Stimulated activated CD4-positive, alpha-beta T cell treated with anti-CD3 and anti-CD28 coated beads, Interleukin-12 subunit alpha, Interleukin-12 subunit beta, amount 100 ng/mL, for 24 hours (primary cell): ENCODE measurements at regions not wholly inside any gene's neighbourhood (a gene's known extent, or its start where the extent isn't known, plus 50 kb on each side); places are given as distances from the start of the nearest gene placed in this dataset.
"Not testable (repeated sequence)": the region's sequence is repeated elsewhere in the genome, so short reads cannot be mapped to it uniquely, and the experiment has no call there.

Source experiments
- DNase-seq, 2 experiments: peaks; one replicate each; pipeline ENCODE4 v3.0.0-alpha.2; 2020; ENCODE audit warnings: low read depth in 2 of 2

DNA sequence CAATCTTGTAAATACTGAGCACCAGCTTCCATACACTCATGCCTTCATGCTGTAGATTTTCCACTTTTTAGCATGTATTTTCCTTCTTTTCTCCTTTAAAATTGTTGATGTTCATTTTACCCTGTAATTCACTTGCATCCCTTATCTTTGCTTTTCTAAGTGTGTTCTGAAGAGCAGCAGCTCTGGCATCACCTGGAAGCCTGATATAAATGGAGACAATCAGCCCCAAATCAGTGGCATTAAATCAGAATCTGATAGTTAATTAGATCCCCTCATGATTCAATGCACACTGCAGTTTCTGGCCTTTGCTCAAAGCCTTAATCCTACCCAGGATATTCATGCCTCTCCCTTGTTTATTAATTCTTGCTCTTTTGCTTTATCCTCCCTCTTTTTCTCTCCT, 942.4 kb downstream of the XPNPEP1 start:
- DNase-seq, result no peak

GRCh38 chr10:108975459-108976058, 947.8 kb downstream of the XPNPEP1 start:
- no peak for DNase-seq

DNA sequence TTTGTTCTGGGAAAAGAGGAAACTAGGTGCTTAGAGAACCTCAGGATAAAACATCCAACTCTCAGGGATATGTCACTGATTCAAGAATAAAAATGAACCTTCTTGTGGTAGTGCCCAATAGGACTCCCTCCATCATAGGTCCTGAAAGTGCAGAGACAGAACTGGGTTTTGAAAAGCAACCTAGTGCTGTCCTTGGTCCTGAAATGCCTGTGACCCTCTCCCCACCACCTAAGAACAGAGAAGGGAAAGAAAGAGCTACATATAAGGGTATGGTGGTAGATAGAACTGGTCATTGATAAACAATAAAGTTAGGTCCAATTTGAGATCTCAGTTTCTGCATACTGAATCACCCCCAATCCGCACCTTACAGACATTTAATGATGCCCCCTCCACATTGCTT, 953.3 kb downstream of the XPNPEP1 start:
- DNase-seq, result no peak

DNA sequence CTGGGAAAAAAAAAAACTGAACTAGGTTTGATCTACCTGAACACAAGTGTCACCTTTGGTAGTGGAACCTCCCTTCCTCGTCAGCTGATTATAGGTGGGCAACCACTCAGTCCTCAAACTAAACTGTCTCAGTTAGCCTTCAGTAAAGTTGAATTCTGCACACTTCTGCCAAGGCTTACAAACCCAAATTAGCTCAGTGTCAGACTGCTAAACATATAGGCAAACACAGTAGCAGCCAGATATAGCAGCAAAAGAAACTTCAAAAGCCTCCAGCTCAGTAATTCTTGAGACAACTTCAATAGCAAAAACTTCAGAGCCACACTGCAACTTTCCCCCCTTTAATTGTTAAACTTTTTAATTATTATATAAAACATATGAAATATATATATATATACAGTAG, 956.9 kb downstream of the XPNPEP1 start:
- no peak for DNase-seq

DNA sequence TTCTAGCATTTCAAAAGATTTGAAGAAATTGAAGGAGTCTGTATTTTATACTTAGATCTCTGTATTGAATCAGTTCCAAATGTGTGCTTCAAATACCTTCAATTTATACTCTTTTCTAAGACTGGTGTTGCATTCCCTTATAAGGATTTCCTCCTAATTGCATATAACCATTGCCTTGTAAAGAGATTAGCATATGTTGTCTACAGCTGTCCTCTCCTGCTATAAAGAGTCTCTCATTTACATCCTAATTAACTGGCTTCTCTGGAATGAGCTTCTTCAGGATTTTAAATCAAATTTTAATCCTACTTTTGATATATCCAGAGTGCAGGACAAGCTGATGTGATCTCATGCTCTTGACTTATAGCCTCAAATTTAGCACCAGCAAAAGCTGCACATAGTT, 957.3 kb downstream of the XPNPEP1 start:
- DNase-seq, result no peak

DNA sequence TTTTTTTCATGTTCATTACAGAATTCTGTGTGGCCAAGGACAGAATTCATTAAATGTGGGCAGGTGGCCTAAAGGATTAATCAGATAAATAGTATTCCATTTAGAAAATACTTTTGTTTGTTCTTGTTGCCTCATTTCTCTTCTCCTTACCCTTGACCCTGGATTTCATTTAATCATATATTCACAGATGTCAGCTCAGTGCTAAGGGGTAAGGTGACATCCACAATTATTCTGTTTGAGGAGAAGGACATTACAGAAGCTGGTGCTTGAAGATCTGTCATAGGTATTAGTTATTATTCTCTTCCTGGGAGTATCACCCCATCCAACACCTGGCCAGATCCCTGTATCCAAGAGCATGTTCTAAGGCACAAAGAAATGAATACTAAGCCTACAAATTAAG, 961.1 kb downstream of the XPNPEP1 start:
- no peak for DNase-seq

DNA sequence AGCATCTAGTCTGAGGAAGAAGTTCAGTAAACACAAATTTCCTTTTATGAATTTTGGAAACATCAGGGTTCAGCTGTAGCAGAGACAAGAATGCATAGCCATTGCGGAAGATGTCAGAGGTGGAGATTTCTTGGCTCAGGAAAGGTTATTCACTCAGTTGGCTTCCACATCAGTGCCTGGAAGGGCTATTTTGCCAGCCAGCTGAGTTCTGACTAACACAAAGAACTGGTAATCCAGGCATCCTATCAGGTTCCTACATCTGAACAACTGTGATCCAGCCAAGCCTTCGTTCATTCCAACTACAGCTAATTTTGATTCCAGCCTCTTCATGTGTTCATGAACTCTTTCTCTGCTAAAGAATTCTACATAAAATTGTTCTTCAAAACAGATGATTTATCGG, 965.6 kb downstream of the XPNPEP1 start:
- no peak for DNase-seq

DNA sequence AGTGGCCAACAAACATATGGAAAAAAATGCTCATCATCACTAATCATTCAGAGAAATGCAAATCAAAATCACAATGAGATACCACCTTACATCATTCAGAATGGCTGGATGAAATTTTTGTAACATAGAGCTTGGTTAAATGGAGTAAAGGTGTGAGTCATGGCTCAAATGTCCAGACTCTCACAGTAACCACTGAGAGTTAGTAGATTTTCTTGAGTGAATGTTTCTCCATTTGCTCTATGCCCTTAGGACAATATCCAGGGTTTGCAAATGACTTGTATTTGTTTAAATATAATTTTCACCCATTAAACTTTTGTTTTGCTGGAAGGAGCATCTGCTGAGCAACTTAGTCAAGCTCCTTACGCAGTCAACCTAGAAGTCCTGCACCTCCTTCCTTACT, 967.2 kb downstream of the XPNPEP1 start:
- no peak for DNase-seq

DNA sequence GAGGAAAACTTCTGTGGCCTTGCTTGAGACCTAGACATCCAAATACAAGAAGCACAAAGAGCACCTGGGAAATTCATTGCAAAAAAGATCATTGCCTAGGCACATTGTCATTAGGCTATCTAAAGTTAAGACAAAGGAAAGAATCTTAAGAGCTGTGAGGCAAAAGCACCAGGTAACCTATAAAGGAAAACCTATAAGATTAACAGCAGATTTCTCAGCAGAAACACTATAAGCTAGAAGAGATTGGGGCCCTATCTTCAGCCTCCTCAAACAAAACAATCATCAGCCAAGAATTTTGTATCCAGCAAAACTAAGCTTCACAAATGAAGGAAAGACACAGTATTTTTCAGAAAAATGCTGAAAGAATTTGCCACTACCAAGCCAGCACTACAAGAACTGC, 1003.3 kb downstream of the XPNPEP1 start:
- not testable (repeated sequence) for DNase-seq

DNA sequence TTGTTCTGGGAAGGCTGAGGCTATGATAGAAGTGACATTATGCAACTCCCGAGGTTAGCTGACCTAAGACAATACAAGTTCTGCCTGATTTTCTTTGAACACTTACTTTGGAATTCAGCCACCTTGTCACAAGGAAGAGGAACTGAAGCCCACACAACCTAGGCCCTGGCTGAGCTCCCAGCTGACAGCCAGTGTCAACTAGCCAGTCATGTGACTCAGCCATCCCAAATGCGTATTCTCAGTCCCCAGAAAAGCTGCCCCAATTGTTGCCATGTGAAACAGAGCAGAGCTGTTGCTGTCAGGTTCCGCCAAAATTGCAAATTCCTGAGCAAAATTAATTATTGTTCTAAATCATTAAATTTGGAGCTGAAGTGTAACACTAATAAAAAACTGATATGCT, 1010.0 kb downstream of the XPNPEP1 start:
- no peak for DNase-seq

- no peak for DNase-seq
Observed at GRCh38 chr10:108911814-108912541, 1011.3 kb downstream of the XPNPEP1 start.

DNA sequence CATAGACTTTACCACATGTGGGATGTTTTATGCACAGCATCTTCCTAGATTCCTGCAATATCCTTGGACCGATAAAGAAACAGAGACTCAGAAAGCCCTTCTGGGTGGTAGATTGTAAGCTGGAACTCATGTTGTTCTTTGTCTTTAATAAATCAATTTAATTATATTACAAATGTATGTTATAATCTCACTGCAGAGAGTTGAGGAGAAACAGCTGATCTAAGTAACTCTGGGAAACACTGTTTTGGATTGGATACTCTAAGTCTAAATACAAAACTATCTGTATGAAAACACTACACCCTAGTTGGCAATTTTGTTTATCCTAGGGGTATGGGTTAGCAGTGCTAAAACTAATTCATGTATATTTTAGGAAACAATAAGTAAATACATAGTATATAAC, 1015.2 kb downstream of the XPNPEP1 start:
- DNase-seq, result no peak

DNA sequence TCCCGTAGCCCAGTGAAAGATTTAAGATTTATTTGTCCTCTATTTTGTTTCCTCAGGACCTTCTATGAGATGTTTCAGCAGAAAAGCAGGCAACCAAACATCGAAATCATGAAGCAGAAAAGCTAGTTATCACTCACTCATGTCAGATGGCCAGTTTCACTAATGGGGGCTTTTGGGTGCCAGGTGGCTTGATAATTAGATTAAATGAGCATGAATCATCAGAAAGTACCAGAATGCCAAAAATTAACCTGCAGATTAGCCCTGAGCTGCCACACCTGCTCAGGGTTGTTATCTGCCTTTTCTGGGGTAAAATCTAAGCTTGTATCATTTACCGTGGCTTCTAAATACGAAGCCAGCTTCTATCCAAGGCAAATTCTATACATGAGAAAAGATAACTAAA, 1017.5 kb downstream of the XPNPEP1 start:
- DNase-seq, result no peak

- DNase-seq, result no peak
Observed at GRCh38 chr10:108905171-108905570, 1018.1 kb downstream of the XPNPEP1 start.

GRCh38 chr10:108904163-108904838, 1019.0 kb downstream of the XPNPEP1 start:
- DNase-seq, result no peak

DNA sequence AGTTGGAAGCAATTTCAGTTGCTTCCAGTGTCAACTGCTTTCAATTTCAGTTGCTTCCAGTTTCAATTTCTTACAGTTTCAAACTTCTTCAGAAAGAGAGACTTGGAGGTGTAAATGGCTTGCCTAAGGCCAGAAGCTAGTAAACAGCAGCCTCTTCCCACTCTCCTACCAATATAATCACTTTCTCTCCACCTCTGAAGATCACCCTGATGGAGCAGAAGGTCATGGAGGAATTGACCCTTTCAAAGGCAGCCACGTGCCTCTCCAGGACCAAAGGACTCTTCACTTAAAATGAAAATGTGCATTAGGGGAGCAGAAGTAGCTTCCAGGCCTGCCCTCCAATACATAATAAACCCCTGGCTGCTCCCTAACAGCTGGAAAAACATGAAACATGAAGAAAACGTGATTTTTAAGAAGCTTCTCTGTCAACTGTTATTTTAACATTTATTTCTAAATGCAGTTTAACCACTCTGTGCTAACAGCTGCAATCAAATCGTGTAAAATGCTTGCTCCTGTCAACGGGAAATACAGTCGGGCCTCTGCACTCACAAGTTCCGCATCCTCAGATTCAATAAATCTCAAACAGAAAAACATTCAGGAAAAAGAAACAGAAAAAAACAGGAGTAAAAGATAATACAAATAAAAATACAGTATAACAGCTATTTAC, 1020.6 kb downstream of the XPNPEP1 start:
- no peak for DNase-seq

GRCh38 chr10:108901781-108902618, 1021.3 kb downstream of the XPNPEP1 start:
- no peak for DNase-seq

DNA sequence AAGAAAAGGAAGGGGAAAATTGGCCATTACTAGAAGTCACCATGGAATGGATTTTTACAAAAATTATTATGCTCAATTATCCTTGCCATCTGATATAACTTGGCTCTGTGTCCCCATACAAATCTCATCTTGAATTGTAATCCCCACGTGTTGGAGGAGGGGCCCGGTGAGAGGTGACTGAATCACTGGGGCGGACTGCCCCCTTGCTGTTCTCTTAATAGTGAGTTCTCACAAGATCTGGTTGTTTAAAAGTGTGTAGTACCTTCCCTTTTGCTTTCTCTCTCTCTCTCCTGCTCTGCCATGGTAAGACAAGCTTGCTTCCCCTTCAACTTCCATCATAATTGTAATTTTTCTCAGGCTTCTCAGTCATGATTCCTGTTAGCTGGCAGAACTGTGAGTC, 1023.6 kb downstream of the XPNPEP1 start:
- no peak for DNase-seq

GRCh38 chr10:108894402-108895301, 1028.7 kb downstream of the XPNPEP1 start:
- no peak for DNase-seq

GRCh38 chr10:108877095-108877561, 1046.2 kb downstream of the XPNPEP1 start:
- DNase-seq, result no peak

DNA sequence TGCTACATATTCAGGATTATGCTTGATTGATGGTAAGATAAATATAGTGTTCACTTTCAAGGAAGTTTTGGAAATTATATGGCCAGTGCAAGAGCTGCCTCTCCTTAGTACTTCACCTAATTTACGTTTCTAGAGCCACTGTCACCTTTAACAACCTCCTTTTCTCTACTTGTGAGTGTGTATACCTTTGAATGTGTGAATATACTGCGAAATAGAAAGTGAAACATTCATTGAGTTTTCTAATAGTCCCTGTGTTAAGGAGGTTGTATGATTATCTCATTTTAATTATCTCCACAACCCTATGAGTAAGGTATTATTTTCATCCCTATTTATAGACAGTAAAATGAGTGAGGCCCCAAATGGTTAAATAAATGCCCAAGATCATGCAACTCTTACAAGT, 1050.5 kb downstream of the XPNPEP1 start:
- no peak for DNase-seq
